ENCODE measurements at regions not wholly inside any gene's neighbourhood (a gene's known extent, or its start where the extent isn't known, plus 50 kb on each side); places are given as distances from the start of the nearest gene placed in this dataset.

- TF ChIP-seq CTCF (IDR thresholded peaks at IDR 0.05; ENCODE audit: insufficient read depth, low read length, missing control alignments), result no peak
- ChIA-PET POLR2A (no interaction called here), CTCF (interaction anchor here (1.7 to 5.9 kb wide), 2 partner anchors 11 to 663 kb away, joined by 5 to 61 read pairs; no protein-coding TSS in a partner anchor)
- no peak for DNase-seq (ENCODE audit: low read depth, low spot score)
- H3K4me3 ChIP-seq (ENCODE audit: low read depth, low read length), result no peak overlapping the region
These were observed 56.1 kb upstream of the PCED1B start for GRCh38 chr12:47023311-47023710.

GRCh38 chr12:47023953-47024352, 55.5 kb upstream of the PCED1B start:
- ChIA-PET CTCF (interaction anchor here (0.6 to 5.9 kb wide), 5 partner anchors 10 to 896 kb away, joined by 3 to 61 read pairs (median 4); no protein-coding TSS in a partner anchor), POLR2A (no interaction called here)
- H3K4me3 ChIP-seq (ENCODE audit: low read depth, low read length), result no peak overlapping the region
- no peak for DNase-seq (ENCODE audit: low read depth, low spot score)
- no peak for TF ChIP-seq CTCF (IDR thresholded peaks at IDR 0.05; ENCODE audit: insufficient read depth, low read length, missing control alignments)

GRCh38 chr12:47024463-47024862, 55.0 kb upstream of the PCED1B start:
- ChIA-PET POLR2A (no interaction called here), CTCF (interaction anchor here (0.6 to 5.9 kb wide), 6 partner anchors 10 to 899 kb away, joined by 3 to 61 read pairs (median 4); no protein-coding TSS in a partner anchor)
- no peak for TF ChIP-seq CTCF (IDR thresholded peaks at IDR 0.05; ENCODE audit: insufficient read depth, low read length, missing control alignments)
- no peak for DNase-seq (ENCODE audit: low read depth, low spot score)
- H3K4me3 ChIP-seq (ENCODE audit: low read depth, low read length), result no peak overlapping the region

GRCh38 chr12:47025349-47025748, 54.1 kb upstream of the PCED1B start:
- POLR2A ChIA-PET, result no interaction called here
- DNase-seq (ENCODE audit: low read depth, low spot score), result no peak

GRCh38 chr12:47025798-47026197, 53.6 kb upstream of the PCED1B start:
- no peak for DNase-seq (ENCODE audit: low read depth, low spot score)
- ChIA-PET POLR2A (no interaction called here), CTCF (interaction anchor here (1.4 to 1.7 kb wide), 2 partner anchors 372 to 661 kb away, joined by 7 to 9 read pairs; no protein-coding TSS in a partner anchor)
- no peak for TF ChIP-seq CTCF (IDR thresholded peaks at IDR 0.05; ENCODE audit: insufficient read depth, low read length, missing control alignments)
- no peak overlapping the region for H3K4me3 ChIP-seq (ENCODE audit: low read depth, low read length)

More at GRCh38 chr12:47025349-47025748, 54.1 kb upstream of the PCED1B start:
- H3K4me3 ChIP-seq (ENCODE audit: low read depth, low read length), result no peak overlapping the region
- CTCF ChIA-PET, result interaction anchor here (0.9 to 5.9 kb wide), 3 partner anchors 9 to 900 kb away, joined by 3 to 61 read pairs (median 5); no protein-coding TSS in a partner anchor
- no peak for TF ChIP-seq CTCF (IDR thresholded peaks at IDR 0.05; ENCODE audit: insufficient read depth, low read length, missing control alignments)

GRCh38 chr12:47026291-47026690, 53.1 kb upstream of the PCED1B start:
- CTCF ChIA-PET, result interaction anchor here (0.8 to 1.7 kb wide), 3 partner anchors 280 to 661 kb away, joined by 3 to 9 read pairs (median 7); no protein-coding TSS in a partner anchor
- H3K4me3 ChIP-seq (ENCODE audit: low read depth, low read length), result no peak overlapping the region
- no peak for TF ChIP-seq CTCF (IDR thresholded peaks at IDR 0.05; ENCODE audit: insufficient read depth, low read length, missing control alignments)
- no peak for DNase-seq (ENCODE audit: low read depth, low spot score)
- POLR2A ChIA-PET, result no interaction called here

All from AG04449 (cell line).